ENCODE measurements at regions not wholly inside any gene's neighbourhood (a gene's known extent, or its start where the extent isn't known, plus 50 kb on each side); places are given as distances from the start of the nearest gene placed in this dataset.

DNA sequence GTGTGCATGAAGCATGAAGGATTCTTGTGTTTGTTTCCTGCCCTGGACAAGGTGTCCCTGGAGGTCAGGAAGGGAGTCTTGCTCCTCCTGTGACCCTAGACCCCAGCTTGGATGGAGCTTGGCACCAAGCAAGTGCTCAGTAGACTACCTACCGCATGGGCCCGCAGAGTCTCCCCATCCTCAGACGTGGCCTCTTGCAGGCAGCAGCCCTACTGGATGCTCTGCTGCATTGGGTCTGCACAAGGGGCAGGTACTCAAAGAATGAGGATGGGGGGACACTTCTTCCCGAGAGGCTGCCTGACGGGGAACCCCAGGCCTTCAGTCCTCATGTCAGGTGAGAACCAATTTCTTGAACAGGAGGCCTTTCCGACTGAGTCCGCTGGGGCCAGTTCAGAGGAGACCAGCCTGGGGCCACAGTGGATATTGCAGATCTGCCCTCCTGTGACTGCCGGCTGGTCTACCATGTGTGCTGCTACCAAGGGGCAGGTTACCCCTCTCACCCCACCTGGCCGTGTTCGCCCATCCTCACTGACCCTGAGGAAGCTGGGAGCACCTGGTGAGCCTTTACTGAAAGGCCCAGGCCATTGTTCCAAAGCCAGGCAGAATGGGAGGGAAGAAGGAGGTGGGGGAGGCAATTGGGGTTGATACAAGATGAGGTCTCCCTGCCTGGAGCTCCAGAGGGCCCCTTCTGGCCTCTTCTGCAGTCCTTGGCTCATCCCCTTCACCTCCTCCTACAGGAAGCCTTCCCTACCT is 206.3 kb downstream of the RAB11FIP4 start:
- H3K4me1 ChIP-seq (ENCODE audit: insufficient read depth), result peaks cover 12% of the 10 kb centered on the region
- TF ChIP-seq EZH2phosphoT487 (IDR thresholded peaks at IDR 0.05; ENCODE audit: low read depth, severe bottlenecking, unreplicated experiment), result no peak
- TF ChIP-seq, protein P1, sequence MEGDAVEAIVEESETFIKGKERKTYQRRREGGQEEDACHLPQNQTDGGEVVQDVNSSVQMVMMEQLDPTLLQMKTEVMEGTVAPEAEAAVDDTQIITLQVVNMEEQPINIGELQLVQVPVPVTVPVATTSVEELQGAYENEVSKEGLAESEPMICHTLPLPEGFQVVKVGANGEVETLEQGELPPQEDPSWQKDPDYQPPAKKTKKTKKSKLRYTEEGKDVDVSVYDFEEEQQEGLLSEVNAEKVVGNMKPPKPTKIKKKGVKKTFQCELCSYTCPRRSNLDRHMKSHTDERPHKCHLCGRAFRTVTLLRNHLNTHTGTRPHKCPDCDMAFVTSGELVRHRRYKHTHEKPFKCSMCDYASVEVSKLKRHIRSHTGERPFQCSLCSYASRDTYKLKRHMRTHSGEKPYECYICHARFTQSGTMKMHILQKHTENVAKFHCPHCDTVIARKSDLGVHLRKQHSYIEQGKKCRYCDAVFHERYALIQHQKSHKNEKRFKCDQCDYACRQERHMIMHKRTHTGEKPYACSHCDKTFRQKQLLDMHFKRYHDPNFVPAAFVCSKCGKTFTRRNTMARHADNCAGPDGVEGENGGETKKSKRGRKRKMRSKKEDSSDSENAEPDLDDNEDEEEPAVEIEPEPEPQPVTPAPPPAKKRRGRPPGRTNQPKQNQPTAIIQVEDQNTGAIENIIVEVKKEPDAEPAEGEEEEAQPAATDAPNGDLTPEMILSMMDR (IDR thresholded peaks at IDR 0.05; ENCODE audit: poor library complexity), result no peak
- no peak for TF ChIP-seq EZH2 (IDR thresholded peaks at IDR 0.05; ENCODE audit: borderline replicate concordance)
- no peak overlapping the region for H2AFZ ChIP-seq

DNA sequence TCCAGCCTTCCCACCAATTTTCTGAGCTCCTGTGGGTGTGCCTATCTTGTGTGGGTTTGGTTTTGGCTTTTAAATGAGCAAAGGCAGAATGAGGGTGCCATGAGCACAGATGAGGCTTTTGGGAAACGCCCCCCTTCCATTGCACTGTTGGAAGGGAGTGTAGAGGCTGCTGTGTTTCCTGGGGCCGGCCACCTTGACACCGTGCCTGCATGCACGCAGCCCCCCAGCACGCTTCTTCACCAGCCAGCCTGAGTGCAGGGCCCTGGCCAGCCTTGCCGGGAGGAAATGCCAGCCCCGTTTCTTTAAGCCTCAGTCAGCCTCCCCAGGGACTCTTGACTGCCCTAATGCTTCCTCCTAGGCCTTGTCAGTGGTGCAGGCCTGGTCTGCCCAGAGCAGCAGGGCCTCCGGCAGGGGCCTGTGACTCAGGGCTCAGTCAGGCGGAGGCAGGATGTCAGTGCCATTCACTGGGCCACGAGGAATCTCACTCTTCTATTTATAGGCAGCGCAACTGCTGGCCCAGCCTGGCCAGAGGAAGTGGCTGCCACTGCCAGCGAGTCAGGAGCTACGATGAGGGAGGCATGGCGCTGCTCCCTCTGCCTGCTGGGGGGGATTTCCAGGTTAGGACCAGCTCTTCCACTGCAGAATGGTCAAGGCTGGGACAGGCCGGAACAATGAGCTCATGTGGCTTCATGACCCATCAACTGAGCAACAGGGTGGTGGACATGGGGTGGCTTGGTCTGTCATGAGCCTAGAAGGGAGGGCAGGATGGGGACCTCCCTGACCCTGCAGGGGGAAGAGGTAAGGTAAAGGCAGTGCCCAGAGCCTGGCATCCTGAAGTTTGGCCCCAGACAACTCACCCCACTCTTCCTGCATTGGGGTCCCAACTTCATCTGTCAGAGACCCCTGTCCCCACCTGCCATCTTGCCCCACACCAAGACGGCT is 205.2 kb downstream of the RAB11FIP4 start:
- peak; percentile 82 for DNase-seq (ENCODE audit: low spot score)
- Histone ChIP-seq H3K79me2 (no peaks in the 10 kb centered on the region), H3K4me3 (no peak overlapping the region), H4K20me1 (ENCODE audit: insufficient read depth, poor library complexity, severe bottlenecking) (no peaks in the 10 kb centered on the region), H3K27me3 (no peaks in the 10 kb centered on the region), H3K36me3 (replicated peaks; ENCODE audit: insufficient read depth, low read depth) (no peaks in the 10 kb centered on the region), H3K4me1 (ENCODE audit: insufficient read depth) (peaks cover 12% of the 10 kb centered on the region), H2AFZ (no peak overlapping the region), H3K4me2 (no peak overlapping the region), H3K9me3 (ENCODE audit: low read depth) (no peaks in the 10 kb centered on the region), H3K27ac (peak overlapping the region; percentile 72), H3K9me2 (replicated peaks; ENCODE audit: insufficient read depth) (no peaks in the 10 kb centered on the region)
- WGBS (ENCODE audit: low lambda C conversion rate, missing lambda C conversion rate), result 67% methylated on average over 16 of the region's 16 CpGs
- no peak for TF ChIP-seq EZH2phosphoT487 (IDR thresholded peaks at IDR 0.05; ENCODE audit: low read depth, severe bottlenecking, unreplicated experiment)
- TF ChIP-seq, protein P1 (IDR thresholded peaks at IDR 0.05; ENCODE audit: poor library complexity), result no peak
- TF ChIP-seq EZH2 (IDR thresholded peaks at IDR 0.05; ENCODE audit: borderline replicate concordance), result no peak

More for the DNA sequence above, 206.3 kb downstream of the RAB11FIP4 start:
- Histone ChIP-seq H3K36me3 (replicated peaks; ENCODE audit: insufficient read depth, low read depth) (no peaks in the 10 kb centered on the region), H4K20me1 (ENCODE audit: insufficient read depth, poor library complexity, severe bottlenecking) (no peaks in the 10 kb centered on the region), H3K27me3 (no peaks in the 10 kb centered on the region), H3K4me2 (no peak overlapping the region), H3K4me3 (no peak overlapping the region), H3K79me2 (no peaks in the 10 kb centered on the region), H3K9me2 (replicated peaks; ENCODE audit: insufficient read depth) (no peaks in the 10 kb centered on the region), H3K9me3 (ENCODE audit: low read depth) (no peaks in the 10 kb centered on the region), H3K27ac (peak overlapping the region; percentile 95)
- WGBS (ENCODE audit: low lambda C conversion rate, missing lambda C conversion rate), result 95% methylated on average over 10 of the region's 10 CpGs
- DNase-seq (ENCODE audit: low spot score), result no peak

DNA sequence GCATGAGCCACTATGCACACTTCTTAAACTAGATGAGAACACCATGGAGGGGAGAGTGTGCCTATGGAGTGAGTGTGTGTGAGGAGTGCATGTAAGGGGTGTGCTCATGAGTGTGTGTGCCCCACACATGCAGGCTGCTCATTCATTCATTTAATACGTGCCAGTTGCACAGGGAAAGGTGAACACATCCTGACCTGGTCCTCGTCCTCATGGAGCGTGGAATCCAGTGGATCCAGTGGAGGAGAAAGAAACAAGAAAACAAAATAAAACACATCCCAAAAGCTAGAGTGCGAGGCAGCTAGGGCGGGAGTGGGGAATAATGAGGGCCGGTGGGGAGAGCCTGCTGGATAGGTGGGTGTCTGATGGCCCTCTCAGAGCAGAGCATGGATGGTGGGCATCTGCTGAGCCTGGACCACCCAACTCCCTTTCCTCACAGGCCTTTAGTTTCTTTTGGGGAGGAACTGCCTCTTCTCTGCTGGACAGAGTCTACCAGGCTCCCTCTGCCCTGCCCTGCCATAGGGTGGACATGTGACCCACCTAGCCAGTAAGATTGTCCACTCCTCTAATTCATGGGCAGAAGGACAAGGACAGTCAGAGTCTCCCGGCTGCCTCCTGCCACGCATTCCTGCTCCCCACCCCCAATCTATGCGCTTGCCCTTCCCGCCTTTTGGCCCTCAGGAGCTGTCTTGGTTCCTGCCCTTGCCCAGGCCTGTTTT is 204.3 kb downstream of the RAB11FIP4 start:
- 84% methylated on average over 10 of the region's 10 CpGs for WGBS (ENCODE audit: low lambda C conversion rate, missing lambda C conversion rate)
- Histone ChIP-seq H3K27ac (peak overlapping the region; percentile 72), H3K4me3 (no peak overlapping the region), H3K36me3 (replicated peaks; ENCODE audit: insufficient read depth, low read depth) (no peaks in the 10 kb centered on the region), H3K9me2 (replicated peaks; ENCODE audit: insufficient read depth) (no peaks in the 10 kb centered on the region), H4K20me1 (ENCODE audit: insufficient read depth, poor library complexity, severe bottlenecking) (no peaks in the 10 kb centered on the region), H3K4me2 (no peak overlapping the region), H2AFZ (no peak overlapping the region), H3K4me1 (ENCODE audit: insufficient read depth) (peaks cover 12% of the 10 kb centered on the region), H3K9me3 (ENCODE audit: low read depth) (no peaks in the 10 kb centered on the region), H3K27me3 (no peaks in the 10 kb centered on the region), H3K79me2 (no peaks in the 10 kb centered on the region)
- TF ChIP-seq EZH2phosphoT487 (IDR thresholded peaks at IDR 0.05; ENCODE audit: low read depth, severe bottlenecking, unreplicated experiment), result no peak
- no peak for TF ChIP-seq EZH2 (IDR thresholded peaks at IDR 0.05; ENCODE audit: borderline replicate concordance)
- TF ChIP-seq, protein P1 (IDR thresholded peaks at IDR 0.05; ENCODE audit: poor library complexity), result no peak
- peak; percentile 31 for DNase-seq (ENCODE audit: low spot score)

Data from hepatocyte (in vitro differentiated cells).